ENCODE measurements at regions not wholly inside any gene's neighbourhood (a gene's known extent, or its start where the extent isn't known, plus 50 kb on each side); places are given as distances from the start of the nearest gene placed in this dataset.

- DNase-seq (ENCODE audit: low read depth, low spot score) = no peak
Measured at GRCh38 chrX:25219480-25219879, 203.7 kb upstream of the ARX start.

GRCh38 chrX:25213611-25214010, 197.8 kb upstream of the ARX start:
- no peak for DNase-seq (ENCODE audit: low read depth, low spot score)

GRCh38 chrX:25207803-25208475, 192.2 kb upstream of the ARX start:
- no peak for DNase-seq (ENCODE audit: low read depth, low spot score)

GRCh38 chrX:25206778-25207177, 191.0 kb upstream of the ARX start:
- peak; percentile 62 for DNase-seq (ENCODE audit: low read depth, low spot score)

- DNase-seq (ENCODE audit: low read depth, low spot score) = no peak
Measured at GRCh38 chrX:25204182-25204581, 188.4 kb upstream of the ARX start.

- no peak for DNase-seq (ENCODE audit: low read depth, low spot score)
Measured at GRCh38 chrX:25202827-25203226, 187.1 kb upstream of the ARX start.

GRCh38 chrX:25198891-25199290, 183.1 kb upstream of the ARX start:
- peak; percentile 61 for DNase-seq (ENCODE audit: low read depth, low spot score)

- no peak for DNase-seq (ENCODE audit: low read depth, low spot score)
Measured at GRCh38 chrX:25198253-25198652, 182.5 kb upstream of the ARX start.

- DNase-seq (ENCODE audit: low read depth, low spot score) = no peak
Measured at GRCh38 chrX:25196221-25196620, 180.5 kb upstream of the ARX start.

GRCh38 chrX:25191403-25191802, 175.6 kb upstream of the ARX start:
- DNase-seq (ENCODE audit: low read depth, low spot score) = no peak

- no peak for DNase-seq (ENCODE audit: low read depth, low spot score)
Measured at GRCh38 chrX:25181775-25182174, 166.0 kb upstream of the ARX start.

- DNase-seq (ENCODE audit: low read depth, low spot score) = no peak
Measured at GRCh38 chrX:25180242-25180641, 164.5 kb upstream of the ARX start.

GRCh38 chrX:25178555-25178954, 162.8 kb upstream of the ARX start:
- no peak for DNase-seq (ENCODE audit: low read depth, low spot score)

- no peak for DNase-seq (ENCODE audit: low read depth, low spot score)
Measured at GRCh38 chrX:25175743-25176142, 160.0 kb upstream of the ARX start.

GRCh38 chrX:25175171-25175570, 159.4 kb upstream of the ARX start:
- DNase-seq (ENCODE audit: low read depth, low spot score) = no peak

GRCh38 chrX:25166546-25166945, 150.8 kb upstream of the ARX start:
- no peak for DNase-seq (ENCODE audit: low read depth, low spot score)

GRCh38 chrX:25166145-25166544, 150.4 kb upstream of the ARX start:
- DNase-seq (ENCODE audit: low read depth, low spot score) = no peak

GRCh38 chrX:25158635-25159034, 142.9 kb upstream of the ARX start:
- DNase-seq (ENCODE audit: low read depth, low spot score) = peak; percentile 70

GRCh38 chrX:25156832-25157231, 141.1 kb upstream of the ARX start:
- DNase-seq (ENCODE audit: low read depth, low spot score) = no peak

- DNase-seq (ENCODE audit: low read depth, low spot score) = peak; percentile 80
Measured at GRCh38 chrX:25156323-25156722, 140.6 kb upstream of the ARX start.

- DNase-seq (ENCODE audit: low read depth, low spot score) = peak; percentile 20
Measured at GRCh38 chrX:25154168-25154567, 138.4 kb upstream of the ARX start.

- DNase-seq (ENCODE audit: low read depth, low spot score) = no peak
Measured at GRCh38 chrX:25151749-25152148, 136.0 kb upstream of the ARX start.

- DNase-seq (ENCODE audit: low read depth, low spot score) = peak; percentile 79
Measured at GRCh38 chrX:25144043-25144940, 128.5 kb upstream of the ARX start.
